ENCODE measurements at regions not wholly inside any gene's neighbourhood (a gene's known extent, or its start where the extent isn't known, plus 50 kb on each side); places are given as distances from the start of the nearest gene placed in this dataset.

DNA sequence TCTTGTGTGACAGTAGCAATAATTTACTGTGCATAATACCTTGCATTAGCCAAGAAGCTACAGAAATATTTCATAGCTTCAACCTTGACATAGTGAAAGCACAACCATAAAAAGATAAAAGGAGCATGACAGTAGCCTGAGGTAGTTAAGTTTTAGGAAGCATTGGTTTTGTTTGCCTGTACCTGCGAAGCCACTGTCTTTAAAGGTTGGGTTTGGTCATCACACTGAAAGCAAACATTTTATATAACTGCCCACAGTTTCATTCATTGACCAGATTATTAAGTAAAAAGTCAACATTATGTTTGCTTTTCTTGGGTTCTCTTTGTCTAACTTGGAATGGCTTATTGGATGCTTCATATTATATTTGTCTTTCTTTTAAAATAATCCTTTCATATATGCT lies 450.1 kb upstream of the IL12A start:
- TF ChIP-seq ZNF140 (tag by site-specific recombination; IDR thresholded peaks at IDR 0.05) (no peak), CTCF (tag by site-specific recombination; IDR thresholded peaks at IDR 0.05) (no peak), KLF16 (tag by site-specific recombination; IDR thresholded peaks at IDR 0.05) (no peak), SALL2 (tag by site-specific recombination; IDR thresholded peaks at IDR 0.05; ENCODE audit: borderline replicate concordance) (no peak), ZNF777 (tag by site-specific recombination; IDR thresholded peaks at IDR 0.05; ENCODE audit: borderline replicate concordance) (no peak), ZBTB26 (tag by site-specific recombination; optimal IDR thresholded peaks at IDR 0.05) (no peak), ZFP37 (tag by site-specific recombination; IDR thresholded peaks at IDR 0.05) (no peak), ZNF175 (tag by site-specific recombination; IDR thresholded peaks at IDR 0.05) (no peak), ZNF76 (tag by site-specific recombination; IDR thresholded peaks at IDR 0.05; ENCODE audit: borderline replicate concordance, low read depth) (no peak), YY1 (tag by site-specific recombination; IDR thresholded peaks at IDR 0.05) (no peak), ZNF600 (tag by site-specific recombination; IDR thresholded peaks at IDR 0.05) (no peak), ZBTB21 (tag by site-specific recombination; IDR thresholded peaks at IDR 0.05) (no peak)
- TF ChIP-seq, protein P1, sequence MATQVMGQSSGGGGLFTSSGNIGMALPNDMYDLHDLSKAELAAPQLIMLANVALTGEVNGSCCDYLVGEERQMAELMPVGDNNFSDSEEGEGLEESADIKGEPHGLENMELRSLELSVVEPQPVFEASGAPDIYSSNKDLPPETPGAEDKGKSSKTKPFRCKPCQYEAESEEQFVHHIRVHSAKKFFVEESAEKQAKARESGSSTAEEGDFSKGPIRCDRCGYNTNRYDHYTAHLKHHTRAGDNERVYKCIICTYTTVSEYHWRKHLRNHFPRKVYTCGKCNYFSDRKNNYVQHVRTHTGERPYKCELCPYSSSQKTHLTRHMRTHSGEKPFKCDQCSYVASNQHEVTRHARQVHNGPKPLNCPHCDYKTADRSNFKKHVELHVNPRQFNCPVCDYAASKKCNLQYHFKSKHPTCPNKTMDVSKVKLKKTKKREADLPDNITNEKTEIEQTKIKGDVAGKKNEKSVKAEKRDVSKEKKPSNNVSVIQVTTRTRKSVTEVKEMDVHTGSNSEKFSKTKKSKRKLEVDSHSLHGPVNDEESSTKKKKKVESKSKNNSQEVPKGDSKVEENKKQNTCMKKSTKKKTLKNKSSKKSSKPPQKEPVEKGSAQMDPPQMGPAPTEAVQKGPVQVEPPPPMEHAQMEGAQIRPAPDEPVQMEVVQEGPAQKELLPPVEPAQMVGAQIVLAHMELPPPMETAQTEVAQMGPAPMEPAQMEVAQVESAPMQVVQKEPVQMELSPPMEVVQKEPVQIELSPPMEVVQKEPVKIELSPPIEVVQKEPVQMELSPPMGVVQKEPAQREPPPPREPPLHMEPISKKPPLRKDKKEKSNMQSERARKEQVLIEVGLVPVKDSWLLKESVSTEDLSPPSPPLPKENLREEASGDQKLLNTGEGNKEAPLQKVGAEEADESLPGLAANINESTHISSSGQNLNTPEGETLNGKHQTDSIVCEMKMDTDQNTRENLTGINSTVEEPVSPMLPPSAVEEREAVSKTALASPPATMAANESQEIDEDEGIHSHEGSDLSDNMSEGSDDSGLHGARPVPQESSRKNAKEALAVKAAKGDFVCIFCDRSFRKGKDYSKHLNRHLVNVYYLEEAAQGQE (tag by site-specific recombination; IDR thresholded peaks at IDR 0.05), result no peak
- TF ChIP-seq, protein P2, sequence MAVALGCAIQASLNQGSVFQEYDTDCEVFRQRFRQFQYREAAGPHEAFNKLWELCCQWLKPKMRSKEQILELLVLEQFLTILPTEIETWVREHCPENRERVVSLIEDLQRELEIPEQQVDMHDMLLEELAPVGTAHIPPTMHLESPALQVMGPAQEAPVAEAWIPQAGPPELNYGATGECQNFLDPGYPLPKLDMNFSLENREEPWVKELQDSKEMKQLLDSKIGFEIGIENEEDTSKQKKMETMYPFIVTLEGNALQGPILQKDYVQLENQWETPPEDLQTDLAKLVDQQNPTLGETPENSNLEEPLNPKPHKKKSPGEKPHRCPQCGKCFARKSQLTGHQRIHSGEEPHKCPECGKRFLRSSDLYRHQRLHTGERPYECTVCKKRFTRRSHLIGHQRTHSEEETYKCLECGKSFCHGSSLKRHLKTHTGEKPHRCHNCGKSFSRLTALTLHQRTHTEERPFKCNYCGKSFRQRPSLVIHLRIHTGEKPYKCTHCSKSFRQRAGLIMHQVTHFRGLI (tag by site-specific recombination; IDR thresholded peaks at IDR 0.05), result no peak

All from HEK293 (cell line).